GM21528 (cell line): ENCODE measurements at regions not wholly inside any gene's neighbourhood (a gene's known extent, or its start where the extent isn't known, plus 50 kb on each side); places are given as distances from the start of the nearest gene placed in this dataset.

Experiments used
- ATAC-seq: cut with Tn5 transposase; IDR thresholded peaks from one replicate; pipeline ENCODE4 v1.9.1; 2021; ENCODE audit warnings: mild to moderate bottlenecking, moderate library complexity; ENCODE audit not compliant: unreplicated experiment, low FRiP score

GRCh38 chr5:73231246-73231778 lies 58.3 kb downstream of the TMEM174 start:
- ATAC-seq: no peak

DNA sequence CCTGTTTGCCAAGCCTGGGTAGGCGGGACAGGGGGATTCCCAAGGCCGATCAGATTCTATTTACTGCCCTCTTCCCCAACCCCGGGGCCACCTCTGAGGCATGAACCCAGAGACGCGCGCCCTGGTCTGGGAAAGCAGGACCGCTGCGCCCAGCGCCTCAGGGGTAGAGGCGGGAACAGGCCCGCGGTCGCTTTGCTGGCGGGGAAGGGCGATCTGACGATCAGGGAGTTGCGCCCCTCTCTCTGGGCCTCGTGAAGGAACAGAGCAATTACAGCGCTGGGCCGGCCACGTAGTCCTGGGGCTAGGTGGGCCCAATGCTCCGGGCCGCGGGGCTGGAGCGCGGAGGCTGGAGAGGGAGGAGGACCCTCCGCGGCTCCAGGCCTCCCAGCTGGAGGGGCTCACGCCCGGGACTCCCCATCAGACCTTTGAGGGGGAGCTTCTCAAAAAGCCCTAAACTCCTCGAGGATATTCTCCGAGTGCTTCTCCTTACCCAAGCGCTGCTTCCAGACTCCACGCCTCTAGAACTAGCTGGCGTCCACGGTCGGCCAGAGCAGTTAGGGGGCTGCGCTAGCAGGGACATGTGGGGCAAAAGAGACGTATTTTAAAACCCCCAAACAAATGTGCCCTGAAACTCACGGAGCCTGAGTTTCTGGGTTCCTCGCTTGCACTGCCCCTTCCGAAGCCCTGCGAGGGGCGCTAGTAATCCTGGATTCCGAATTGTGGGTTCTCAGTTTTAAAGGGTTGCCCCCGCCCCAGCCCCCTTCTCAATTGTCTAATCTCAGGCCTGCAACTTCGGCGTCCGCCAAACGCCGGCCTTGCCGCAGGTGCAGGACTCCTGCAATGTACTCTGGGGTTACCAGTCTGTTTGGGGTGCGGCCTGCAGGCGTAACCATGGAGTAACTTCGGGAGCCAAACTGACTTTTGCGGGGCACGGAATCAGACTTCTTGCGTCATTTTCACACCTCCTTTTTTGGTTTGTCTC lies 57.6 kb downstream of the TMEM174 start:
- ATAC-seq: no peak

DNA sequence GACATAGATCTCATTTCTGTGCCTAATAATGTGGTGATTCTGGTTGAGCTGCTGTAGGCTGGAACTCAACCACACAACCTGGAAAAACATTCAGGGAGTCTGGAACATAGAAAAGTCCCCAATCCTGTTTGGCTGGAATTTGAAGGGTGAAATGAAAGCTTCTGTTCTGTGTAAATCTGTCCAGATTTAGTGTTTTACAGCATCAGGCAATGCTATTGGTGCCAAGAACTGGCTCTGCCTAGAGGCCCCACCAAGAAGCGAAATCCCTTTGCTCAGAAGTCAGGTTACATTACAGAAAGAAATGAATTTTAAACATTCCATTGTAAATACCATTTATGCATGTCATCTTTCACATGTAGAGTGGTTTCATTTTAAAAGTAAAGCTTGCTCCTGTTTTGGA lies 56.3 kb downstream of the TMEM174 start:
- no peak for ATAC-seq

DNA sequence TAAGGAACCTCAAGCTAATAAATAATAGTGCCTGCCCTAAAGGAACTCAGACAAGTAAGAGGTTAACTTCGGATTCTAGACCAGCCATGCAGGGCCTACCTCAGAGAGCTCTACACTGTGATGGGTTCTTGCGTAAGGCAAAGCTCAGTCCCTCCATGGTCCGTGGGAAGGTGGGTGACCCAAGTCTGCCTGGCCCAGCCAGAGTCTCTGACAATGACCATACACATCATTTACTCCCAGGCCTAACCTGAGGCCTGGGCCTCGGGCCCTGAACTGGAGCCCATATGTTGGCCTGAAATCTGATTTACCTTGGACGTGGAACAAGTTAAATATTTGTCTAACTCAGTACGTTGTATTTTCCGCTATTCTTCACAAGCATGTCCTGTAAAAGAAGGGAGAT lies 55.1 kb downstream of the TMEM174 start:
- no peak for ATAC-seq
